ENCODE measurements at regions not wholly inside any gene's neighbourhood (a gene's known extent, or its start where the extent isn't known, plus 50 kb on each side); places are given as distances from the start of the nearest gene placed in this dataset.

- no peaks in the 10 kb centered on the region for H3K4me1 Mint-ChIP-seq
- POLR2A ChIA-PET = no interaction called here
- CTCF ChIA-PET = no interaction called here
- no peak overlapping the region for H3K27ac Mint-ChIP-seq
- no peak for DNase-seq
- H3K9me3 Mint-ChIP-seq = no peaks in the 10 kb centered on the region
- H3K36me3 Mint-ChIP-seq (ENCODE audit: low read depth) = no peaks in the 10 kb centered on the region
- no peak overlapping the region for H3K4me3 Mint-ChIP-seq
- no peaks in the 10 kb centered on the region for H3K27me3 Mint-ChIP-seq
Measured at GRCh38 chr9:23496489-23497136, 329.4 kb downstream of the ELAVL2 start.

DNA sequence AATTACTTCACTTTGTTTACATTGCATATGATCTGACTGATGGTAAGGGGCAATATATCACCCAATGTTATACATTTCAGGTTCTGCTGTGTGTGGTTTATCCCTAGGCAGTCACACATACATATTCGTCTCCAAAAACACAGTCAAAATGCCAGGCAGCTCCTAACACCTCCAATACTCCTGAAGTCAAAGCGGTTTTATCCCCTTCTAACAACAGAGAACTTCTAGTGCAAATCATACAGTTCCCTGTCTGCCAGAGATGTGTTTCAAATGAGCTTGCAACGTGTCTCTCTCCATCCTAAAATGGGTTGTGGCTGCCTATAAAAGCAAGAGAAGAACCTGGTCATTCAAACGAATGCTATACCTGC, 328.9 kb downstream of the ELAVL2 start:
- no peaks in the 10 kb centered on the region for H3K36me3 Mint-ChIP-seq (ENCODE audit: low read depth)

DNA sequence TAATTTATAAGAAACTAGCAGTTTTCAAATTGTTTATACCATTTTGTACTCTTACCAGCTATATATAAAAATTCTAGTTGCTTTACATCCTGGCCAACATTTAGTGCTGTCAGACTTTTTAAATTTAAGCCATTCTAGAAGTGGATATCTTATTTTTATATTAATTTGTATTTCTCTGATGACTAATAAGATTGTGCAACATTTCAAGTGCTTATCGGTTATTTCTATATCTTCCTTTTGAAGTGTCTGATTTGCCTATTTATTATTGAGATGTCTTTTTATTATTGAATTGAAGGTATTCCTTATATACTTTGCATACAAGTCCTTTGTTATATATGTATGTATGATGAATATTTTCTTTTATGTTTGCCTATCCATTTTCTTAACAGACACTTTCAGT, 324.0 kb downstream of the ELAVL2 start:
- Mint-ChIP-seq H3K27ac (no peak overlapping the region), H3K27me3 (no peaks in the 10 kb centered on the region), H3K4me3 (no peak overlapping the region), H3K36me3 (ENCODE audit: low read depth) (no peaks in the 10 kb centered on the region), H3K9me3 (peaks cover 7% of the 10 kb centered on the region), H3K4me1 (no peaks in the 10 kb centered on the region)
- POLR2A ChIA-PET = no interaction called here
- CTCF ChIA-PET = no interaction called here
- DNase-seq = no peak

More for the DNA sequence above, 328.9 kb downstream of the ELAVL2 start:
- no peaks in the 10 kb centered on the region for H3K27me3 Mint-ChIP-seq
- no peaks in the 10 kb centered on the region for H3K9me3 Mint-ChIP-seq
- no peaks in the 10 kb centered on the region for H3K4me1 Mint-ChIP-seq
- ChIA-PET CTCF (no interaction called here), POLR2A (no interaction called here)
- no peak overlapping the region for H3K4me3 Mint-ChIP-seq
- no peak for DNase-seq
- no peak overlapping the region for H3K27ac Mint-ChIP-seq

DNA sequence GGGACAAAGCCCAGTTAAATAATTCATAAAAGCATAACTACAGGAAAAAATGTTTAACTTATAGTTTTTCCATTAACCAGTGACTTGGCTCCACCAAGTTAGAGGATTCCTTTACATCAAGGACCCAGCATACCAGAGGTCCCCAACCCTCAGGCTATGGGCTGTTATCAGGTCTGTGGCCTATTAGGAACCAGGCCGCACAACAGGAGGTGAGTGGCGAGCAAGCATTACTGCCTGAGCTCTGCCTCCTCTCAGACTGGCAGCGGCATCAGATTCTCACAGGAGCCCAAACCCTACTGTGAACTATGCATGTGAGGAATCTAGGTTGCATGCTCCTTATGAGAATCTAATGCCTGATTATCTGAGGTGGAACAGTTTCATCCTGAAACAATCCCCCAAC, 303.1 kb downstream of the ELAVL2 start:
- Mint-ChIP-seq H3K36me3 (ENCODE audit: low read depth) (no peaks in the 10 kb centered on the region), H3K27ac (no peak overlapping the region), H3K27me3 (no peaks in the 10 kb centered on the region), H3K4me3 (no peak overlapping the region), H3K9me3 (peaks cover 2% of the 10 kb centered on the region), H3K4me1 (no peaks in the 10 kb centered on the region)
- POLR2A ChIA-PET = no interaction called here
- no peak for DNase-seq
- CTCF ChIA-PET = no interaction called here

GRCh38 chr9:23524607-23525155, 301.4 kb downstream of the ELAVL2 start:
- DNase-seq = no peak
- H3K27me3 Mint-ChIP-seq = no peaks in the 10 kb centered on the region
- no peaks in the 10 kb centered on the region for H3K4me1 Mint-ChIP-seq
- POLR2A ChIA-PET = no interaction called here
- H3K27ac Mint-ChIP-seq = no peak overlapping the region
- H3K36me3 Mint-ChIP-seq (ENCODE audit: low read depth) = no peaks in the 10 kb centered on the region
- CTCF ChIA-PET = no interaction called here
- no peak overlapping the region for H3K4me3 Mint-ChIP-seq
- no peaks in the 10 kb centered on the region for H3K9me3 Mint-ChIP-seq

DNA sequence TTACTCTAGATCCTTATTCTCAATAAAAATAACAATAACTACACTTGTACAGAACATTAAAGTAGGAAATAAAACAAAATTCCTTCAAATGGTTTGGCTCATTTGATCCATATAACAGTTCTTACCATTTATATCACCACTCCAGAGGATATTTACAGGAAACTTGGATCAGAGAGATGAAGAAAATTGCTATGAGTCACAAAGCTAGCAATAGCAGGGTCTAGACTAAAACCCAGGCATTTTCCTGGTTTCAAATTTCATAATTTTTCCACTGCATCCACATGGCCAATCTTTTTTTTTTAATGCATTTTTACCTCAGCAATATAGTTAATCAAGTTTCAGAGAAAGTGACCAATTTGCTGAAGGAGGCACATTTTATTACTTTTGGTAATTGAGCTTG, 299.2 kb downstream of the ELAVL2 start:
- no peaks in the 10 kb centered on the region for H3K36me3 Mint-ChIP-seq (ENCODE audit: low read depth)
- H3K27me3 Mint-ChIP-seq = no peaks in the 10 kb centered on the region
- POLR2A ChIA-PET = no interaction called here
- H3K4me3 Mint-ChIP-seq = no peak overlapping the region
- CTCF ChIA-PET = no interaction called here
- H3K27ac Mint-ChIP-seq = no peak overlapping the region
- no peaks in the 10 kb centered on the region for H3K4me1 Mint-ChIP-seq
- no peaks in the 10 kb centered on the region for H3K9me3 Mint-ChIP-seq
- no peak for DNase-seq

DNA sequence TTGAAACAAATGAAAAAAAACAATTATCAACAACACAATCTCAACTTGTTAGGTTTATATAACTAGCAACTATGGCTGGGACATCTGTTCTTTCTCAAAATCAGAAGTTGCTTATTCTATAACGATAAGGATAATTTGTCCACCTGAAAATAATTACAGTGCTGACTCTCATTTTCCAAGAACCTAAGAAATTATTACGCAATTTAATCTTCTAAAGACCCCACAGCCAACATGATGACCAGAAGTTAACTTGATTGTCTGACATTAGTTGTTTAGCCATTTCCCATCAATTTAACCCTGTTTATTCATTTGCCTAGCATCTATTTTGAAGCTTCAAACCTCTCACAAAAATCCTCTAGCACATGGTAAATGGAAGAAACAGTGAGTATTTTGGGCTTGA, 293.8 kb downstream of the ELAVL2 start:
- Mint-ChIP-seq H3K4me3 (no peak overlapping the region), H3K27me3 (peaks cover 2% of the 10 kb centered on the region), H3K36me3 (ENCODE audit: low read depth) (no peaks in the 10 kb centered on the region), H3K9me3 (peaks cover 5% of the 10 kb centered on the region), H3K27ac (no peak overlapping the region), H3K4me1 (no peaks in the 10 kb centered on the region)
- POLR2A ChIA-PET = no interaction called here
- CTCF ChIA-PET = no interaction called here
- no peak for DNase-seq

GRCh38 chr9:23537192-23538066, 288.6 kb downstream of the ELAVL2 start:
- Mint-ChIP-seq H3K27ac (no peak overlapping the region), H3K4me1 (no peaks in the 10 kb centered on the region), H3K9me3 (peaks cover 5% of the 10 kb centered on the region), H3K4me3 (no peak overlapping the region), H3K36me3 (ENCODE audit: low read depth) (no peaks in the 10 kb centered on the region), H3K27me3 (peaks cover 7% of the 10 kb centered on the region)
- POLR2A ChIA-PET = no interaction called here
- CTCF ChIA-PET = no interaction called here
- DNase-seq = no peak

- CTCF ChIA-PET = no interaction called here
- POLR2A ChIA-PET = no interaction called here
- H3K36me3 Mint-ChIP-seq (ENCODE audit: low read depth) = no peaks in the 10 kb centered on the region
- H3K4me3 Mint-ChIP-seq = no peak overlapping the region
- no peak overlapping the region for H3K27ac Mint-ChIP-seq
- H3K27me3 Mint-ChIP-seq = peaks cover 7% of the 10 kb centered on the region
- no peak for DNase-seq
- no peaks in the 10 kb centered on the region for H3K4me1 Mint-ChIP-seq
- peaks cover 1% of the 10 kb centered on the region for H3K9me3 Mint-ChIP-seq
Measured at GRCh38 chr9:23538067-23538402, 288.0 kb downstream of the ELAVL2 start.

DNA sequence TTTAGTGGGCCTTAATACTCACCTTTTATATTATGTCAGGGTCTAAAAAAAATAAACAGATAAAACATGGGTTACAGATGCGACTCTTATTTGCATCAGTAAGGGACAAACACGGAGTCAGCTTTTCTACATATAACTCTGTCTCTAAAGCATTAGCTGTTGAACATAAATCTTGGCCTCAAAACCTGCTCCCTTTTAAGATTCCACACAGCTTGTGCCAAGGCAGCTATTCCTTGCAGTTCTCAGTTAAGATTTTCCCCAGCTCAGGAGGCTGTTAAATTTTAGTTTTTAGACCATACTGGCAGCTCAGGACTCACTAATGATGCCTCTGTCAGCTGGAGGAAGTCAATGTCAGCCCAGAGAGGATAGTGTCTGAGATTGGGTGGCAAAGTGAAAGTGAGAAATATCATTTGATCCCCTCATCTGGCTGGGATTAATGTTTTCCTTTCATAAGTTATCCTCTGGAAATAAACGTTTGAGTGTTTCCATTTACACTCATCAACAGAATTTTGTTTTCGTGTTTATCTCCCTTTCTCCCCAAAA, 287.5 kb downstream of the ELAVL2 start:
- H3K36me3 Mint-ChIP-seq (ENCODE audit: low read depth) = no peaks in the 10 kb centered on the region
- H3K4me1 Mint-ChIP-seq = no peaks in the 10 kb centered on the region
- no peak overlapping the region for H3K4me3 Mint-ChIP-seq
- DNase-seq = no peak
- ChIA-PET CTCF (no interaction called here), POLR2A (no interaction called here)
- H3K27me3 Mint-ChIP-seq = peaks cover 7% of the 10 kb centered on the region
- no peak overlapping the region for H3K27ac Mint-ChIP-seq
- peaks cover 1% of the 10 kb centered on the region for H3K9me3 Mint-ChIP-seq

DNA sequence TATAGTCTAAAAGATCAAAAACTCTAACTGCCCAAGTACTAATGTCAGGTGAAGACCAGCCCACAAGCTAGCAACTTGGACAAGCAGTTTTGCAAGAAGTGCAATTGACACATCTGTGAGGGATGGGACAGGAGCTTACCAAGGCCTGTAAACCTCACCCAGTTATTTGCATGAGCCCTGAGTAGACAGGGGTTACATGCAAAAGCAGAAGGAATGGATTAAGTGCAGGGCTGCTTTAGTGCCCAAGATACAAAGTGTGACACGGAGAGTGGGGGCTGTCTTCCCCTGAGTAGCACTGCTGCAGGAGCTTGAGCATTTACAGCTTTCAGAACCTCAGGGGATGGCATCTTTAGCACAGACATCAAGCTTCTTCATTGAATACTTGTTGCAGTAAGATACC, 286.7 kb downstream of the ELAVL2 start:
- DNase-seq = no peak
- Mint-ChIP-seq H3K4me1 (no peaks in the 10 kb centered on the region), H3K27me3 (peaks cover 7% of the 10 kb centered on the region), H3K4me3 (no peak overlapping the region), H3K9me3 (peaks cover 2% of the 10 kb centered on the region), H3K27ac (no peak overlapping the region), H3K36me3 (ENCODE audit: low read depth) (no peaks in the 10 kb centered on the region)
- CTCF ChIA-PET = no interaction called here
- POLR2A ChIA-PET = no interaction called here

GRCh38 chr9:23541976-23542375, 284.1 kb downstream of the ELAVL2 start:
- CTCF ChIA-PET = no interaction called here

DNA sequence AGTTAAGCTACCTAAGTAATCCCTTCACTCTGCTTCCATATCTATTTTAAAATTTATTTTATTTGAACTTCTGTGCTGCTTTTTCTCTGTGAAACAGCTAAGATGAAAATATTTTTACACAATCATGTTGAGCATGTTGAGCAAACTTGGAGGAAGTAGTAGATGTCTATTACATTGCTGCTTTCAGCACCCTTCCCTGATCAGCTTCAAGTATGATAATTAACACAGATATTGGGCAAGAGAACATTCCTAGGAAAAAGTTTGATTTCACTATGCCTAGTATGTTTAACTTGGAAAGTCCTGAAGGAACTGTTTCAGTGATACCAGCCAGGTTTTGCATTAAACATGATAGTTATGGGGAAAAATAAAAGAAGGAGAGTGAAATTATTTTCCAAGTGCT, 283.6 kb downstream of the ELAVL2 start:
- no peak overlapping the region for H3K4me3 Mint-ChIP-seq
- H3K9me3 Mint-ChIP-seq = peaks cover 10% of the 10 kb centered on the region
- POLR2A ChIA-PET = no interaction called here
- H3K27ac Mint-ChIP-seq = no peak overlapping the region
- no peaks in the 10 kb centered on the region for H3K36me3 Mint-ChIP-seq (ENCODE audit: low read depth)
- no peak for DNase-seq
- peaks cover 3% of the 10 kb centered on the region for H3K27me3 Mint-ChIP-seq
- no peaks in the 10 kb centered on the region for H3K4me1 Mint-ChIP-seq
- CTCF ChIA-PET = no interaction called here

More at GRCh38 chr9:23541976-23542375, 284.1 kb downstream of the ELAVL2 start:
- Mint-ChIP-seq H3K9me3 (peaks cover 10% of the 10 kb centered on the region), H3K4me1 (no peaks in the 10 kb centered on the region), H3K4me3 (no peak overlapping the region), H3K27me3 (peaks cover 7% of the 10 kb centered on the region), H3K27ac (no peak overlapping the region), H3K36me3 (ENCODE audit: low read depth) (no peaks in the 10 kb centered on the region)
- DNase-seq = no peak
- POLR2A ChIA-PET = no interaction called here

DNA sequence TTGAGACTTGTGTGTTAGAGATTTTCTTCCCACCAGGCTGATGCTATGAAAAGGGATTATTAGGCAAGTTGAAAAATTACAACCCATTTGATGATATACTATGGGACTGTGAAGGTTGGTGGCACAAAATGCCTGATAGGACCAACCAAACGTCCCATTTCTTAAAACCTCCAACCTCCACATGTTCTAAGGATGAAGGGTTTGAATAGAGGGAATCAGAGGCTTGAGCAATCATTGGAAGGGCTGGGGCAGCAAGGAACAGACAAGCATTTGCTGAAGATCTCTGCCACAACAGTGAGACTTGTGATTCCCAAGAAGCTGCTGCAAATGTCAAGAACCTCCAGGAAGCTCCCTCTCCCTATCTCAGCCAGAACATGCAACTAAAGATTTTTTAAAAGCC, 283.1 kb downstream of the ELAVL2 start:
- Mint-ChIP-seq H3K36me3 (ENCODE audit: low read depth) (no peaks in the 10 kb centered on the region), H3K27ac (no peak overlapping the region), H3K4me3 (no peak overlapping the region), H3K9me3 (peaks cover 10% of the 10 kb centered on the region), H3K4me1 (no peaks in the 10 kb centered on the region), H3K27me3 (peaks cover 1% of the 10 kb centered on the region)
- DNase-seq = no peak
- CTCF ChIA-PET = no interaction called here
- POLR2A ChIA-PET = no interaction called here
